ENCODE measurements at regions not wholly inside any gene's neighbourhood (a gene's known extent, or its start where the extent isn't known, plus 50 kb on each side); places are given as distances from the start of the nearest gene placed in this dataset.

DNA sequence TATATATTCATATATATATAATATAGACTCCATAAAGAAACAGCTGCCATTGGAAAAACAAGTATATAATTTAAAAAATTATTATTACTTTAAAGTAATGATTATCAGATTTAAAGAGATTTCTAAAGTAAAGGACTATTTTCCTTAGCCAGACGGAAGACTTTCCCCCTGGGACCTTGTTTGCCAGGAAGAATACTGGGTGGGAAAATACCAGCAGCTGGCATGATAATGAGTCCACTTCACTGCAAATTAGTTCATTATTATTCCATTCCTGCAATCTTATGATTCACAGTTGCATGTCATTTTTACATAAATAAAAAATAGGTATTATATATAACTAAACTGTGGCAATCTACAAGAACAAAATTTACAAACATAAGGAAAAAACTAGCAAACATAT lies 339.8 kb upstream of the CDH7 start:
- Histone ChIP-seq H3K4me3 (ENCODE audit: insufficient read depth, low read depth, low read length) (no peak overlapping the region), H3K27me3 (ENCODE audit: control insufficient read depth, insufficient read depth, low read length) (no peaks in the 10 kb centered on the region), H3K36me3 (replicated peaks; ENCODE audit: control insufficient read depth, insufficient read depth, low read length) (no peaks in the 10 kb centered on the region)
- DNase-seq = no peak

DNA sequence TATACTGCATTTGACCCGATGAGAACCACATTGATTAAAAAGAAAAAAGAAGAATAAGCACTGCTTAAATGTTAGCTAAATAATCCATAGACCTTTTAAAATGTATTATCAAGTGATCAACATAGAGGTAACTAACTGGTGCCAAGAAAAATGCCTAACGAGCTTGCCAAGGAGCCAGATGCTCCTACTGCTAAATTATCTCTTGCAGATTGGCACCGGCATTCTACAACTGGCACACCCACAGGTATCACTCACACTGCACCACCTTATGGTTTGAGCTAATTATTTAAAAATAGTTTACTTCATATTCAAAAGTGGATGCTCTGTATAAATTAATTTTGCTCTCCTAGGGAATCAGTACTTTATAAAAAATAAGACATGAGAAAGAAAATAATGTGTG lies 341.6 kb upstream of the CDH7 start:
- Histone ChIP-seq H3K27me3 (ENCODE audit: control insufficient read depth, insufficient read depth, low read length) (no peaks in the 10 kb centered on the region), H3K4me3 (ENCODE audit: insufficient read depth, low read depth, low read length) (no peak overlapping the region), H3K36me3 (replicated peaks; ENCODE audit: control insufficient read depth, insufficient read depth, low read length) (no peaks in the 10 kb centered on the region)
- DNase-seq = no peak

DNA sequence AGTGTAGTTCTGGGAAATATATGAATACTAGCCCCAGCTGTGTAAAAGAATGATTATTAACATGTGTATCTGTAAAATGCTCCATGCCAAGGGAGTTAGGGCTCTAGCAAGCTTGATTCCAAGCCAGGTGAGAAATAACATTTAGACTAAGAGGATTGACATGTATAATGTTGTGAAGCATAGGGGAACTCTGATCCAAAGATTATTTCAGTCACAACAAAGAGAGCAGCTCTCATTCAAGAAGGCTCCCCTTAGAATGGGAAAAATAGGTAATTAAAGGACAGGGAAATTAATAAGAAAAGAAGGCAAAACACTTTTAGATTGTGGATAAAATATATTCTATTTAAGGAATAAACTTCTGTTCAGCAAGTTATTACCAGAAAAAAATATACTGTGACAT lies 347.3 kb upstream of the CDH7 start:
- H3K4me3 ChIP-seq (ENCODE audit: insufficient read depth, low read depth, low read length) = no peak overlapping the region
- DNase-seq = no peak

DNA sequence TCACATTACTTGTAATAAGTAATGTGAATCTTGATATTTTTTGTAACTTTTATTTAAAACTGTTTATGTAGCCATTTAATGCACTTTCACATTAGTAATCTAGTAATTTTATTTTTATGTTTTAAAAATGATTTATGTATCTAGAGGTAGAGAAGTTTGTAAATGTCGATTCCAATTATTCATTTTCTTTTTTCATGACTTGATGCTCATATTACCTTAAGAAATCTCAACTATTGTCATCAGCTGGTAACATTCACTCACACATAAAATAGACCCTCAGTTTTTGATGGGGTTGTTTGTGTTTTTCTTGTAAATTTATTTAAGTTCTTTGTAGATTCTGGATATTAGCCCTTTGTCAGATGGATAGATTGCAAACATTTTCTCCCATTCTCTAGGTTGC lies 351.7 kb upstream of the CDH7 start:
- H3K27me3 ChIP-seq (ENCODE audit: control insufficient read depth, insufficient read depth, low read length) = no peaks in the 10 kb centered on the region
- DNase-seq = no peak
- H3K36me3 ChIP-seq (replicated peaks; ENCODE audit: control insufficient read depth, insufficient read depth, low read length) = no peaks in the 10 kb centered on the region
- no peak overlapping the region for H3K4me3 ChIP-seq (ENCODE audit: insufficient read depth, low read depth, low read length)

More for the DNA sequence above, 347.3 kb upstream of the CDH7 start:
- H3K27me3 ChIP-seq (ENCODE audit: control insufficient read depth, insufficient read depth, low read length) = no peaks in the 10 kb centered on the region
- no peaks in the 10 kb centered on the region for H3K36me3 ChIP-seq (replicated peaks; ENCODE audit: control insufficient read depth, insufficient read depth, low read length)

DNA sequence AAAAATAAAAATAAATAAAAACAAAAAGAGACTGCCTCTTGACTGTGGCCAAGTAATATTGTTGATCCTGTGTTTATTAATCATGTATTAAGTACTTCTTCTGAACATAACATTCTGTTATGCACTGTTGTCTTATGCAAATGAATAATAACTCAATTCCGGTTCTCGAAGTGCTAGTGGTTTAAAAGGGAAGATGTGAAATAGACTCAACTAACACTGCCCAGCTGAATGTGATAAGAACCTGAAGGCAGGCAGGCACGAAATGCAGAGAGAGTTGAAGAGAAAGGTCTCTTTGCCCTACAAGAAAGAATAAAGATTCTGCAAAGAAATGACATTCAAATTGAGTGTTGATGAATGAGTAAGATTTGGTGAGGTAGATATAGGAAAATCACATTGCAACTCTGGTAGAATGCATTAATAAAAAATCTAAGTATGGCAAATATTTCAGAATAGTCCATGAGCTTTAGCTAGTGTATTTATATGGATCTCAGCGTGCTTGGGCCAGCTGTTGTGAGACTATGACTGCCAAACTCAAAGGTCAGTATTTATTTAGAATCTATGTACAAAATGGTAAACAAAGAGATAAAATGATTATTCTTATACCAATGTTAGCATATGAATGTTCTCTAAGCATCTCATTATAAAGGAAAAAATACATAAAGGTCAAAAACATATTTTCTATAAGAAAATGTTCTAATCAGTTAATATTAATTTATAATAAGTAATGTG lies 352.3 kb upstream of the CDH7 start:
- H3K36me3 ChIP-seq (replicated peaks; ENCODE audit: control insufficient read depth, insufficient read depth, low read length) = no peaks in the 10 kb centered on the region
- no peak overlapping the region for H3K4me3 ChIP-seq (ENCODE audit: insufficient read depth, low read depth, low read length)
- DNase-seq = no peak
- no peaks in the 10 kb centered on the region for H3K27me3 ChIP-seq (ENCODE audit: control insufficient read depth, insufficient read depth, low read length)

DNA sequence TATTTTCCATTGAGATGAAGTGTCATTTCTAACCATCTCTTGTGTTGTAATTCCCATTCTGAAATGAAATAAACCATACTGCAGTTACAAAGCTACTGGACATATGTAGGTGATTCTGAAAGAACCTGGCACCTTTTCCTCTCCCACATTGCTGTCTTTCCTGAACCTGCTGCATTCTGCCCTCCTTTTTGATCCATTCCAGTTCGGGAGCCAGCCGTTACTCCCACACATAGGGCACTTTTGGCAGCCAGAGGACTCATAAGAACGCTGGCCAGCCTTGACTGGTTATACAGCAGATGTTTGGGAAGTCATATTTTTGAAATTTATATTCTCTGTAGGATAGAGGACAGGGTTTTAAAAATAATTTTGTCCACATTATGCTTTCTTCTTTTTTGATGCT lies 369.8 kb upstream of the CDH7 start:
- Histone ChIP-seq H3K27me3 (ENCODE audit: control insufficient read depth, insufficient read depth, low read length) (no peaks in the 10 kb centered on the region), H3K4me3 (ENCODE audit: insufficient read depth, low read depth, low read length) (no peak overlapping the region), H3K36me3 (replicated peaks; ENCODE audit: control insufficient read depth, insufficient read depth, low read length) (no peaks in the 10 kb centered on the region)
- no peak for DNase-seq

DNA sequence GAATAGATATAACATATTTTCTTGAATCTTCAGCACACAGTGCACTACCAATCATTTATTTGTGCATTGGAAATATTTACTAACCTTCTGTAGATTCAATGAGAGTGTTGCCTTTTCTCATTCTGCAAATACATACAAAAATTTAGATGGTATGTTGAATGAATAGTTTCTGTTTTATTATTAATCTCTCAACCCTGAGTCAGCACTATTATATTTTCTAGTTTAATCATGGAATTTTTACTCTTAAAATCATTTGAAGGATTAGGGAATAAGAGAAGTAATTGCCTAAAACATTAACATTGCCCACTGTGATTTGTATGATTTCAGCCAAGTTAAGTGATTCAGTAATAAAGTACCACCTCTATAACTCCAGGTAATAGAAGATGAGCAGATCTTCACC lies 370.2 kb upstream of the CDH7 start:
- Histone ChIP-seq H3K36me3 (replicated peaks; ENCODE audit: control insufficient read depth, insufficient read depth, low read length) (no peaks in the 10 kb centered on the region), H3K27me3 (ENCODE audit: control insufficient read depth, insufficient read depth, low read length) (no peaks in the 10 kb centered on the region), H3K4me3 (ENCODE audit: insufficient read depth, low read depth, low read length) (no peak overlapping the region)
- no peak for DNase-seq

DNA sequence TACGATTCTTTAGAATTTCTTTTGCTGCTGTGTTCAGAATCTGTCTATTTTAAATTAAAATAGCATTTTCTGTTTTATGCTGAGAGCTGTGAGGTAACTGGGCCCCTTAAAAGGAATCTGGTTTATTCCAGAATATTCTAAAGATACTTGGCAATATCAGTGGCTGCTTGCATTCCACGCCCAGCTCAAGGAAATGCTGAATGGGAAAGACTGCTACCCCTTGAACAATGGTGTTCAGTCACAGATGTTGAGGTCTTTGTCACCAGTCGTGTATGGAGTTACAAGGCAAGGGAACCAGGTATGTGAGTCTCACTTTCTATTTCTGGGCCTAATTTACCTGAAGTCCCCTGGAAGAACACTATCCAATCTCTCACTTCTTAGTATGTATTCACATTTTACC lies 377.9 kb upstream of the CDH7 start:
- no peak for DNase-seq
- Histone ChIP-seq H3K36me3 (replicated peaks; ENCODE audit: control insufficient read depth, insufficient read depth, low read length) (no peaks in the 10 kb centered on the region), H3K27me3 (ENCODE audit: control insufficient read depth, insufficient read depth, low read length) (no peaks in the 10 kb centered on the region), H3K4me3 (ENCODE audit: insufficient read depth, low read depth, low read length) (no peak overlapping the region)

DNA sequence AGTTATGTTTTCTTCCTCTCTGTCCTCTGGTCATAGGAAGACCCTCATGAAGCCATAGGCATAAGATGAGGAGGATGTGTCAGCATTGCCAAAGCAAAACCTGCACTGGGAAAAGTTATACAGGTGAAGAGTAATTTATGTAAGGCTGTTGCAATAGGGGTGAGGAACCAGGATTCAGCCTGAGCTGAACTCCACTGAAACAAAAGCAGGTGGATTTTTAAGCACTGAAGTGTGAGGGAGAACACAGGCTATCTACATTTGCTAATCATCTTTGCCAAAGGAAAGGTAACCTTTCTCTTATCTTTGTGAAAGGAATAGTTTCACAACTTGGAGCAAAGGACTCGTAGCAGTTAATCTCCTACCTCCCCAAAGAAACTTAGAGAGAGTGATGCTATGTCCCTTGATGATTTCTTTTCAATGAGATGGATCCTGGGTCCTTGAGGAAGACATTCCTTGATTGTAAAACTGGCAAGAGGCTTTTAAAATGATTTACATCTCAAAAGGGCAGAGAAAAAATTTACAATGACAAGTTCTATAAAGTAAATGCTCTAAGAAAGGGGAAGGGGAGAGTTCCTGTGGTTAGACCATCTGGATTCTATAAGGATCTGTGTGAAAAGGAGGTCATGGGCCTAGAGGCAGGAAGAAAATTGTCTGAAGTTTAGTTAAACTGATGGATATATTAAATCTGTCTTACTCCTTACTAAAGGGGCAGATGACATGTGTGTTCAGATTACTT lies 385.4 kb upstream of the CDH7 start:
- Histone ChIP-seq H3K36me3 (replicated peaks; ENCODE audit: control insufficient read depth, insufficient read depth, low read length) (no peaks in the 10 kb centered on the region), H3K4me3 (ENCODE audit: insufficient read depth, low read depth, low read length) (no peak overlapping the region), H3K27me3 (ENCODE audit: control insufficient read depth, insufficient read depth, low read length) (no peaks in the 10 kb centered on the region)
- DNase-seq = no peak

DNA sequence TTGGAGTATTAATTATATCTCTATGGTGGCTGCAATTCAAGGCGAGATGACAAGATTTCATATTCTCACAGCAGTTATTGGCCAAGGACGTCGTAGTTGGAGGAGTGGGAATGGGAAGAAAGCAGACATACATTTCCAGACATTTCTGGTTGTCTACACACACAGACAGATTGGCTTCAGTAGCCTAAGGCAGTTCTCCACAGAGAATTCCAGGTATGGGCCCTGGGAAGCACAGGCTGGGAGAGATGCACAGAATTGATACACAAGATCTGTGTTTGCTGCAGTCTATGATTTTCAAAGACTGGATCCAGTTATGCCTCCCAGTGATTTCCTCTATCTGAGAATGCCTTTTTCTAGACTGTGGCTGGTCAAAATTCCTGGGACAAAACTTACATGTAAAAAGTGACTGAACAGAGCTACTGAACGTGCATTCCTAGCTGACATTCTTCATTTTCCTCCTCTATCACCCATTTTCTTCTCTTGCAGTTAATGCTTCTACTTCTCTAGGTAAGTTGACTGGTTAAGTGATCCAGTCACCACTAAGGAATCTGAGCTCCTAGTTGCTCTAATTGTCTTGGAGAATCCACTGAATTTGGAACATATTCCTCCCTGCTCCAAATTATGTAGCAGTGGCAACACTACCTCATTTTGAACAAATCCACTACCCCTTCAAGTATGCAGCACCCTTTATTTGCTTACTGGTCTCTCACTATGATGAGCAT lies 386.7 kb upstream of the CDH7 start:
- H3K4me3 ChIP-seq (ENCODE audit: insufficient read depth, low read depth, low read length) = no peak overlapping the region
- no peak for DNase-seq
- H3K36me3 ChIP-seq (replicated peaks; ENCODE audit: control insufficient read depth, insufficient read depth, low read length) = no peaks in the 10 kb centered on the region
- H3K27me3 ChIP-seq (ENCODE audit: control insufficient read depth, insufficient read depth, low read length) = no peaks in the 10 kb centered on the region

DNA sequence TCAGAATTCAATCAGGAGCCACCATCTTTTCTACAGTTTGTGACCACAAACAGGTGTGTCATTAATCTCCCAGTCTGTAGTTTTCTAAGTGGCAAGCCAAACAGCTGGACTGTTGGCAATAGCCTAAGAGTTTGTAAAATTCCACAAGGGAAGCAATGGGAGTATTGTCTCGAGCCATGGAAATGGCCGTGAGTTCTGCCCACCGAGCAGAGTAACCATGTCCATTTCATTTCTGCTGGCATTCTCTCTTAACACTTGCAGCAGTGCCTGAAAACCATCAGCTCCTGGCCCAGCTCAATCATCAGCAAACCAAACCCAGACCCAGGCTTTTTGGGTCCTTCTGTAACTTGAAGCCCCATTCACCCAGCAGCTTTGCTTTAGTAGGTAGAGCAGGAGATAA lies 387.8 kb upstream of the CDH7 start:
- DNase-seq = no peak
- Histone ChIP-seq H3K27me3 (ENCODE audit: control insufficient read depth, insufficient read depth, low read length) (no peaks in the 10 kb centered on the region), H3K36me3 (replicated peaks; ENCODE audit: control insufficient read depth, insufficient read depth, low read length) (no peaks in the 10 kb centered on the region), H3K4me3 (ENCODE audit: insufficient read depth, low read depth, low read length) (no peak overlapping the region)

DNA sequence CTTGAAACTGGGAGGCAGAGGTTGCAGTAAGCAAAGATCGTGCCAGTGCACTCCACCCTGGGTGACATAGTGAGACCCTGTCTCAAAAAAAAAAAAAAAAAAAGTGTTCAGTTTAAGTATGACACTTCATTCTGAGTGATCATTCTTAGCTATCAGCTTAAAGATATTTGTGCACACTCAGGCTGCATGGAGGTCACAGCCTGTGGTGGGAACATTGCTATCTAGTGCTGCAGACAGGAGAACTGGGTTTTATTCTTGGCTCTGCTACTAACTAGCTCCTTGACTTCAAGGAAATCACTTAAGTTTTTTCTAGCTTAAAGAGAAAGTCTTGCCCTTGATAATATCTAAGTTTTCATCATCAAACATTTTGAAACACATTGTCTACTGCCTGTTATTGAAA lies 391.3 kb upstream of the CDH7 start:
- no peak for DNase-seq
- no peaks in the 10 kb centered on the region for H3K27me3 ChIP-seq (ENCODE audit: control insufficient read depth, insufficient read depth, low read length)
- no peak overlapping the region for H3K4me3 ChIP-seq (ENCODE audit: insufficient read depth, low read depth, low read length)

DNA sequence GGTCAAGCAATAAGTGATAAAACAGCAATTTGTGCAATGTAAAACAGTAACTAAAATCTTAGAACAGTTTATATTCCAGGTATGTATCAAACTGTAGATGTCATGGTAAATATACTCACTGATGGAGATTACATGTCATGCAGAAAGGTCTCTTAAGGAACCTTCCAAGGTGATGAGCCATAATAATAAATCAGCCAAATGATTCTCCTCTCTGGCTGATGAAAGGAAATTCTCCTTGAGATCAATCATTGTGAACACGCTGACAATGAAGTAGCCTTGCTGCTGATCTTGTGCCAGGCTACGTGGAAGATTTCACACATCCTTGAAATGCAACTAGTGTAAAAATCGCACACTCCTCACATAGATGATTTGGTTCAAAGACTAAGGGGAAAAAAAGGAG lies 392.5 kb upstream of the CDH7 start:
- H3K27me3 ChIP-seq (ENCODE audit: control insufficient read depth, insufficient read depth, low read length) = no peaks in the 10 kb centered on the region

More for the DNA sequence above, 391.3 kb upstream of the CDH7 start:
- no peaks in the 10 kb centered on the region for H3K36me3 ChIP-seq (replicated peaks; ENCODE audit: control insufficient read depth, insufficient read depth, low read length)

DNA sequence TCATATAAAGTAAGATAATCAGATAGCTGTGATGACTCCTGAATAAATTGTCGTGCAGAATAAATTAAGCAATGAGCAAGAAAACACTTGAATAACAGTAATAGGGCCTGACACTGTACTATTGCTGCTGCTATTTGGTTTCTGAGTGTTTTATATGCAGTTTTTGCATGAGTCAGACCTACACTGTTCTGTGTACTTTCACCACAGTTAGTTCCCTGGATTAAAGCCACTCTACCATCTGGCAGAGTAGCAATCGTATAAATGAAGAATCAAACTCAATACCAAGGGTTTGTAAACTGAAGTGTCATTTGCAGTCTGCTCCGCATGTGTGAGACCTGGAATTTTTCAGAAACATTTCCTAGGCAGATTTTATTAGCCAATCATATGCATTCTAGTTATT lies 398.6 kb upstream of the CDH7 start:
- no peak overlapping the region for H3K4me3 ChIP-seq (ENCODE audit: insufficient read depth, low read depth, low read length)
- H3K27me3 ChIP-seq (ENCODE audit: control insufficient read depth, insufficient read depth, low read length) = no peaks in the 10 kb centered on the region
- no peaks in the 10 kb centered on the region for H3K36me3 ChIP-seq (replicated peaks; ENCODE audit: control insufficient read depth, insufficient read depth, low read length)
- no peak for DNase-seq

More for the DNA sequence above, 392.5 kb upstream of the CDH7 start:
- no peak for DNase-seq
- no peak overlapping the region for H3K4me3 ChIP-seq (ENCODE audit: insufficient read depth, low read depth, low read length)
- no peaks in the 10 kb centered on the region for H3K36me3 ChIP-seq (replicated peaks; ENCODE audit: control insufficient read depth, insufficient read depth, low read length)

DNA sequence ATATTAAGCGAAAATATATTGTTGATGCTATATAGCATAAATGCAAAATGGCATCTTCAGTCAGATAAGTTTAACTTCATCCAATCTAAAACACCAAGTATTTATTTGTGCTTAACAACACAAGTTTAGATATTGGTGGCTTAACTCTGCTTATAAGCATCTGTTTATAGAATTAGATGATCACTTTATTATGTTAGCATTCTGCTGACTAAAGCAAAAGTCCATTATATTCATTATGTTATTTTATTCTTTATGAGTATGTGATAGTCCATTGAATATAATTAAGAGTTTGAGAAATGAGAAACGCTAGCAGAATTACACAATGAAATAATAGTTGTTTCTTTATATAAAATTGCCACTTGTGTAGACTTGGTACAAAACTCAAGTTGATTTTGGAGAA lies 401.2 kb upstream of the CDH7 start:
- Histone ChIP-seq H3K27me3 (ENCODE audit: control insufficient read depth, insufficient read depth, low read length) (no peaks in the 10 kb centered on the region), H3K36me3 (replicated peaks; ENCODE audit: control insufficient read depth, insufficient read depth, low read length) (no peaks in the 10 kb centered on the region)
- DNase-seq = no peak

More for the DNA sequence above, 401.2 kb upstream of the CDH7 start:
- no peak overlapping the region for H3K4me3 ChIP-seq (ENCODE audit: insufficient read depth, low read depth, low read length)

Measured in H7 (cell line).